Activated CD4-positive, alpha-beta T cell treated with anti-CD3 and anti-CD28 coated beads, Interleukin-2, amount 10 ng/mL, durations not matched to agents 24 days and 14 days (primary cell): ENCODE measurements at regions not wholly inside any gene's neighbourhood (a gene's known extent, or its start where the extent isn't known, plus 50 kb on each side); places are given as distances from the start of the nearest gene placed in this dataset.

ENCODE experiments used
- DNase-seq: peaks from one replicate; pipeline ENCODE4 v3.0.0; 2022
- H3K27ac Mint-ChIP-seq: one replicate; pipeline ENCODE4 v1.8.0; 2022; ENCODE audit warnings: mild to moderate bottlenecking, mixed read lengths
- H3K27me3 Mint-ChIP-seq: one replicate; pipeline ENCODE4 v1.8.0; 2022; ENCODE audit warnings: mixed read lengths
- H3K36me3 Mint-ChIP-seq: one replicate; pipeline ENCODE4 v1.8.0; 2022; ENCODE audit warnings: low read depth, mild to moderate bottlenecking, mixed read lengths
- H3K4me1 Mint-ChIP-seq: one replicate; pipeline ENCODE4 v1.8.0; 2021; ENCODE audit warnings: mixed read lengths
- H3K4me3 Mint-ChIP-seq: one replicate; pipeline ENCODE4 v1.8.0; 2022; ENCODE audit warnings: mild to moderate bottlenecking, moderate library complexity, mixed read lengths
- H3K9me3 Mint-ChIP-seq: one replicate; pipeline ENCODE4 v1.8.0; 2021; ENCODE audit warnings: mixed read lengths
- intact Hi-C: fragments of 100-400 bp; cut with micrococcal nuclease; formaldehyde crosslinking; loops from one replicate; pipeline ENCODE4 v1.15.1; 2023

GRCh38 chr2:193891023-193891422 lies 1696.3 kb upstream of the TMEFF2 start:
- no peaks in the 10 kb centered on the region for H3K4me1 Mint-ChIP-seq
- no peaks in the 10 kb centered on the region for H3K36me3 Mint-ChIP-seq
- no peaks in the 10 kb centered on the region for H3K9me3 Mint-ChIP-seq
- no peaks in the 10 kb centered on the region for H3K27me3 Mint-ChIP-seq
- no peak overlapping the region for H3K4me3 Mint-ChIP-seq
- DNase-seq: no peak
- H3K27ac Mint-ChIP-seq: no peak overlapping the region
- intact Hi-C loops: no loop called here

DNA sequence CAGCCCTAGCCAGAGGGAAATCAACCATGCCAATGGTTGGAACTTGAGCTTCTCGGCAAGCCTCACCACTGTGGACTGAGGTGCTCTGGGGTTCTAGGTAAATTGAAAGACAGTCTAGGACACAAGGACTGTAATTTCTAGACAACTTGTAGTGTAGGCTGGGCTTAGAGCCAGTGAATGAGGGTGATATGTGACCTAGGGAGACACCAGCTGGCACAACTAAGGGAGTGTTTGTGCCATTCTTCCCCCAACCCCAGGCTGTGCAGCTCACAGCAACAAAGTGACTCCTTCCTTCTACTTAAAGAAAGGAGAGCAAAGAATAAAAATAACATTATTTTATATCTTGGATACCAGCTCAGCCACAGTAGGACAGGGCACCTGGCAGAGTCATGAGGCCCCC lies 1690.7 kb upstream of the TMEFF2 start:
- intact Hi-C loops: no loop called here
- no peaks in the 10 kb centered on the region for H3K4me1 Mint-ChIP-seq
- no peaks in the 10 kb centered on the region for H3K27me3 Mint-ChIP-seq
- no peaks in the 10 kb centered on the region for H3K36me3 Mint-ChIP-seq
- H3K4me3 Mint-ChIP-seq: no peak overlapping the region
- no peaks in the 10 kb centered on the region for H3K9me3 Mint-ChIP-seq
- no peak overlapping the region for H3K27ac Mint-ChIP-seq
- DNase-seq: no peak

DNA sequence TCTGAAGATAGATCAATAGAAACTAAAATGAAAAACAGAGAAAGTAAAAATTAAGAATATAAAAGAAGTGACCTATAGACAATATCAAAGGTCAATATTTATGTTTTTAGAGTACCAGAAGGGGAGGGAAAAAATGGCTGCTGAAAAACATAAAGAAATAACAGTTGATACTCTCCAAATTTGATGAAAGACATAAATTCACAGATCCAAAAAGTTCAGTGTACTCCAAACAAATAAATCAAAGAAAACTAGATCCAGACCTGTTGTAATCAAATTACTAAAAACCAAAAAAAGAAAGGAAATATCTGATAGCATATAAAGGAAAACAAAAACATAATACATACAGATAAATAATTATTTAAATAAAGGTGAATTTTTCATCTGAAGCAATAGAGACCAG lies 1689.1 kb upstream of the TMEFF2 start:
- Mint-ChIP-seq H3K36me3 (no peaks in the 10 kb centered on the region), H3K27ac (no peak overlapping the region), H3K9me3 (no peaks in the 10 kb centered on the region), H3K4me3 (no peak overlapping the region), H3K4me1 (no peaks in the 10 kb centered on the region), H3K27me3 (no peaks in the 10 kb centered on the region)
- no peak for DNase-seq
- intact Hi-C loops: no loop called here

DNA sequence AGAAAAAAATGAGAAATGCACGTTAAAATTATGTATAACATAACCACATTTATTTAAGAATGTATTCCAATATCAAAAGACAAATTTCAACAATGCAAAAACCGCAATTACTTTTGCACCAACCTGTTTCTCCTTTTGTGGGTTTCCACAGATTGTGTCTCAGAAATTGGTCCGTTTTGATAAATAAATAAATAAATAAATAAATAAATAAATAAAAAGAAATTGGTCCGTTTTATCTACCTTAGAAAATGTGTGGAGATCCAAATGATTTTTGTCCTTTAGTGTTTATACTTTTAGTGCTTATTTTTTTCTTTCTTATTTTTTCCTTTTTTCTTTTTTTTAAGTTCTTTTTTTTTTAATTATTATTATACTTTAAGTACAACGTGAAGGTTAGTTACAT lies 1682.2 kb upstream of the TMEFF2 start:
- Mint-ChIP-seq H3K4me1 (no peaks in the 10 kb centered on the region), H3K9me3 (no peaks in the 10 kb centered on the region)
- intact Hi-C loops: no loop called here

DNA sequence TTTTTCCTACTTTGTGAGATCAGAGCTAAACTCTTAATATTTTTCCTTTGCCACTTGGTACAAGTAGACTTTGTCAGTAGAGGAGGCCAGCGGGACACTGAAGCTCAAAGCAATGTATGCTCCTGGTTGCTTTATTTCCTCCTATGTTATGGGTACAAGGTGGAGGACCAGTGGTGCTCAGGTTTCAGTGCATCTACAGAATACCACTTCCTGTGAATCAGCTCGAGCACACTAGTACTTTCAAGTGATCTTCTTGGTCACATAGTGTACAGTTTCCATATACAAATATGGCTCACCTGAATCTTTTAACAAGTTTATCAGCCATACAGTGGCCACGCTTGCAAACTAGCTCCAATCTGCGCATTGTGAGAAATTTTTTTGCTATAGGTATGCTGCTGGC lies 1674.8 kb upstream of the TMEFF2 start:
- no peak overlapping the region for H3K4me3 Mint-ChIP-seq
- H3K27me3 Mint-ChIP-seq: no peaks in the 10 kb centered on the region
- no peaks in the 10 kb centered on the region for H3K9me3 Mint-ChIP-seq
- no peak for DNase-seq
- no peaks in the 10 kb centered on the region for H3K4me1 Mint-ChIP-seq
- intact Hi-C loops: no loop called here
- no peak overlapping the region for H3K27ac Mint-ChIP-seq
- H3K36me3 Mint-ChIP-seq: no peaks in the 10 kb centered on the region

More for the DNA sequence above, 1682.2 kb upstream of the TMEFF2 start:
- H3K36me3 Mint-ChIP-seq: no peaks in the 10 kb centered on the region
- no peak overlapping the region for H3K4me3 Mint-ChIP-seq
- H3K27ac Mint-ChIP-seq: no peak overlapping the region
- no peak for DNase-seq
- H3K27me3 Mint-ChIP-seq: no peaks in the 10 kb centered on the region

DNA sequence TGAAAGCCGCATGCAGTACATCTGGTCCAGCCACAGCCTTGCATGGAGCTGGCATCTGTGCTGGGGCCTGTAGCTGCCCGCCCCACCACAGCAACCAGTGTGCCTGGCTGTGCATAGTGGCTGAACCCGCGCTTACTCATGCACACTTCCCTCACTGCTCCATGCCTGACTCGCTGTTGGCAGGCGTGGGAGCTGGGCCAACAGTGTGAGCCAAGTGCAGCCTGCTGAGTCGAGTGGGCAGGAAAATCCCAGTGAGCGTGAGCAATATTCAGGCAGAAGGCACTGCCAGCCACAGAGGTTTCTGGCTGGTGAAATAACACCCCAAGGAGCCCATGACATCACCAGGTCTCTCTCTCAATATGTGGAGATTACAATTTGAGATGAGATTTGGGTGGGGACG lies 1674.1 kb upstream of the TMEFF2 start:
- Mint-ChIP-seq H3K27ac (no peak overlapping the region), H3K4me1 (no peaks in the 10 kb centered on the region), H3K9me3 (no peaks in the 10 kb centered on the region), H3K36me3 (no peaks in the 10 kb centered on the region), H3K27me3 (no peaks in the 10 kb centered on the region), H3K4me3 (no peak overlapping the region)
- no peak for DNase-seq
- intact Hi-C loops: no loop called here

GRCh38 chr2:193868132-193868531 lies 1673.4 kb upstream of the TMEFF2 start:
- H3K4me1 Mint-ChIP-seq: no peaks in the 10 kb centered on the region
- intact Hi-C loops: no loop called here
- no peak for DNase-seq
- no peak overlapping the region for H3K27ac Mint-ChIP-seq
- no peaks in the 10 kb centered on the region for H3K36me3 Mint-ChIP-seq
- H3K4me3 Mint-ChIP-seq: no peak overlapping the region
- H3K9me3 Mint-ChIP-seq: no peaks in the 10 kb centered on the region
- H3K27me3 Mint-ChIP-seq: no peaks in the 10 kb centered on the region

DNA sequence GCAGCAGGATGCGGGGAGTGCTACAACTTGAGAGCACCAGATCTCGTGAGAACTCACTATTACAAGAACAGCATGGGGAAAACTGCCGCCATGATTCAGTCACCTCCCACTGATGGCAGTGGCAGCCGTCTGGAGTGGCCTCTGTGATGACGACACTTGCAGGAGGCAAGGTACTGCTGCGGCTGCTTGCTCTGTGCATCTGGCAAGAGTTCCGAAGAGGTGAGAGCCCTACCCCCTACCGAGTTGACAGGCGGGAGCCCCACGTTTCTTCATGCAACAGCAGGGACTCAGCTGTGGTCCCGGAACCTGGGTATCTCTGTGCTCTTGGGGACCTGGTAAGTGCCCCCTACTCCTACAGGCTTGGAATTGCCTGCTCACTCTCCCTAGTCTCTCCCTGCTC lies 1672.7 kb upstream of the TMEFF2 start:
- intact Hi-C loops: no loop called here
- H3K9me3 Mint-ChIP-seq: no peaks in the 10 kb centered on the region
- no peaks in the 10 kb centered on the region for H3K4me1 Mint-ChIP-seq
- H3K36me3 Mint-ChIP-seq: no peaks in the 10 kb centered on the region
- DNase-seq: no peak
- no peaks in the 10 kb centered on the region for H3K27me3 Mint-ChIP-seq
- H3K4me3 Mint-ChIP-seq: no peak overlapping the region
- H3K27ac Mint-ChIP-seq: no peak overlapping the region

GRCh38 chr2:193861557-193861956 lies 1666.8 kb upstream of the TMEFF2 start:
- H3K27me3 Mint-ChIP-seq: no peaks in the 10 kb centered on the region
- H3K9me3 Mint-ChIP-seq: no peaks in the 10 kb centered on the region
- H3K36me3 Mint-ChIP-seq: no peaks in the 10 kb centered on the region
- no peaks in the 10 kb centered on the region for H3K4me1 Mint-ChIP-seq
- intact Hi-C loops: no loop called here
- H3K4me3 Mint-ChIP-seq: no peak overlapping the region
- no peak overlapping the region for H3K27ac Mint-ChIP-seq
- no peak for DNase-seq

GRCh38 chr2:193847991-193848390 lies 1653.3 kb upstream of the TMEFF2 start:
- no peaks in the 10 kb centered on the region for H3K36me3 Mint-ChIP-seq
- DNase-seq: no peak
- H3K4me3 Mint-ChIP-seq: no peak overlapping the region
- intact Hi-C loops: no loop called here
- H3K27me3 Mint-ChIP-seq: no peaks in the 10 kb centered on the region
- H3K9me3 Mint-ChIP-seq: no peaks in the 10 kb centered on the region
- no peaks in the 10 kb centered on the region for H3K4me1 Mint-ChIP-seq
- H3K27ac Mint-ChIP-seq: no peak overlapping the region

GRCh38 chr2:193847130-193847529 lies 1652.4 kb upstream of the TMEFF2 start:
- no peak for DNase-seq
- H3K27ac Mint-ChIP-seq: no peak overlapping the region
- no peaks in the 10 kb centered on the region for H3K36me3 Mint-ChIP-seq
- no peak overlapping the region for H3K4me3 Mint-ChIP-seq
- no peaks in the 10 kb centered on the region for H3K27me3 Mint-ChIP-seq
- intact Hi-C loops: no loop called here
- no peaks in the 10 kb centered on the region for H3K9me3 Mint-ChIP-seq
- no peaks in the 10 kb centered on the region for H3K4me1 Mint-ChIP-seq

- no peak overlapping the region for H3K4me3 Mint-ChIP-seq
- H3K36me3 Mint-ChIP-seq: no peaks in the 10 kb centered on the region
- intact Hi-C loops: no loop called here
- DNase-seq: no peak
- H3K27me3 Mint-ChIP-seq: no peaks in the 10 kb centered on the region
- H3K27ac Mint-ChIP-seq: no peak overlapping the region
- no peaks in the 10 kb centered on the region for H3K4me1 Mint-ChIP-seq
- no peaks in the 10 kb centered on the region for H3K9me3 Mint-ChIP-seq
Measured at GRCh38 chr2:193845604-193846003, 1650.9 kb upstream of the TMEFF2 start.

DNA sequence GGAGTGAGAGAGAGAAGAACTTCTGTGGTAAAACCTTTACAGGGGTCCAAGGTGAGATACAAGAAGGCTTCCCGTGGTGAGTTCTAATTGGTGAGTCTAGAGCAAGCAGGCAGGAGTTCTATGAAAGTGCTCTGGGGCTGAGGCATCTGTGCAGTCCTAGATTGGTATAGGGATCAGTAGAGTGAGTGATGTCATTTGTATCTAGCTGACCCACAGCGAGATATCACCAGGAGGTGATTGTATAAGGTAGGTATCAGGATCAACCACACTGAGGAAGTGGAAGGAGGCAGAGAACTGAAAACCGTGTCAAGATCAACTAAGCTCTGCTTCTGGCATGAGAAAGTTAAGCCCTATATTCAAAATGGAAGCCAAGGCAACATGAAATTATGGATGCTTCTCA lies 1648.9 kb upstream of the TMEFF2 start:
- no peak overlapping the region for H3K4me3 Mint-ChIP-seq
- H3K27me3 Mint-ChIP-seq: no peaks in the 10 kb centered on the region
- H3K36me3 Mint-ChIP-seq: no peaks in the 10 kb centered on the region
- no peaks in the 10 kb centered on the region for H3K9me3 Mint-ChIP-seq
- no peaks in the 10 kb centered on the region for H3K4me1 Mint-ChIP-seq
- H3K27ac Mint-ChIP-seq: no peak overlapping the region
- intact Hi-C loops: no loop called here
- DNase-seq: no peak

DNA sequence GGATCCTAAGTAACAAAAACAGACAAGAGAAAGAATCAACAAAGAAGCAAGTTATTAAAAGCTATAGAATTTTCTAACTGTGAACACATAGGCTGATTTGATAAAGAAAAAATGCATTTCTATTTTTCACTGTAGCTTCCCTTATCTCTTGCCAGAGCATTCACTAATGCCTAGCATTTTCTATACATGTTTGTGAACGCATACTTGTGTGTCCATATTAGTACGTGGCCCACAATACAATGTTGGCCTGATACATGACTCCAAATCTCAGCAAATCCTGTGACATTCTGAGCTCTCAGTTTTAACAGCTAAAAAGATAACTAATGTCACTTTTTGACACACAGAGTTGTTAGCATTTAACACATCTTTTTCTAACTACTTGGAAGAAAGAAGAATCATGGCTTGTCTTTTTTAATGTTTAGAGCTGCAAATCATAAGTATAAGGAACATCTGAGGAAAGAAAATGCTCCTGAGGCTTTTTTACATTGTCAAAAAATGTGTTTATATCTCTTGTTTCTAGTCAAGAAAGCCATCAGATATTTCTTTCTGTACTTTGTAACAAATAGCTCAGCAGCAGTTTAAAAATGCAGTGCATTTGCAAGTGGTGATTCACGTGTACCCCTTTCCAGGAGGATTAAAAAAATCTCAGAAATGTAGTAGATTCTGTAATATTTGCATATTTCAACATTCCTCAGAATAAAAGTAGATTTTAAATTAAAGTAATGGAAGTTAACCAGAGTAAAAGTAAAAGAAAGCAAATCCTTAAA lies 1646.8 kb upstream of the TMEFF2 start:
- H3K27ac Mint-ChIP-seq: no peak overlapping the region
- no peaks in the 10 kb centered on the region for H3K4me1 Mint-ChIP-seq
- no peaks in the 10 kb centered on the region for H3K27me3 Mint-ChIP-seq
- H3K36me3 Mint-ChIP-seq: no peaks in the 10 kb centered on the region
- intact Hi-C loops: no loop called here
- H3K4me3 Mint-ChIP-seq: no peak overlapping the region
- no peak for DNase-seq
- H3K9me3 Mint-ChIP-seq: no peaks in the 10 kb centered on the region

DNA sequence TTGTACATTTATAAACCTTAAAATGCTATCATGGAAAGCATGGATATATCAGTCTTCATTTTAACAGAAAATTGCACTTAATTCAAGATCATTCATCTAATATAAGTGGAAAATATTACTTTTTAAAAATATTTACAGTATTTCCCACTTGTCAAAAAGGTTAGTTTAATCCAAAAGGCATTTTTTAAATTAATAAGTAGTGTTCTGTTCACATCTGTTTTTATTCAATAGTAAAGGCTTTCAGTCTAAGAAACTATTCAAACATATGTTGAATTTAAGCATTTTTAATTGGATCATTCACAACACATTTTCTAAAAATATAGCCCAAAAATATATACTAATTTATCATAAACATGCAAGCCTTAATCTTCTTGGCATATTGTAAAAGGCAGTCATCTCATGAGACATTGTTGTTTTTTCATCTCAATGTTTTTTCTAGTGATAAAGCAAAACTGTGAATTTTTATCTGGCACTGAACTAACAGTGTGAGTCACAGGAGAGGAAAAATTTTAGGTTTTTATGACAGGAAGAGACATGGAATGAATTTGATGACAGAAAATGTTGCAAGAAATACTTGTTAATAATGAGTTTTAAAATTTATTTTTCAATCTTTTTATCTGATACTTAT lies 1642.5 kb upstream of the TMEFF2 start:
- Mint-ChIP-seq H3K4me3 (no peak overlapping the region), H3K4me1 (no peaks in the 10 kb centered on the region), H3K27ac (no peak overlapping the region), H3K36me3 (no peaks in the 10 kb centered on the region), H3K9me3 (peaks cover 5% of the 10 kb centered on the region), H3K27me3 (no peaks in the 10 kb centered on the region)
- DNase-seq: no peak
- intact Hi-C loops: no loop called here
